ENCODE measurements at regions not wholly inside any gene's neighbourhood (a gene's known extent, or its start where the extent isn't known, plus 50 kb on each side); places are given as distances from the start of the nearest gene placed in this dataset.
"Not testable (repeated sequence)": the region's sequence is repeated elsewhere in the genome, so short reads cannot be mapped to it uniquely, and the experiment has no call there.

DNA sequence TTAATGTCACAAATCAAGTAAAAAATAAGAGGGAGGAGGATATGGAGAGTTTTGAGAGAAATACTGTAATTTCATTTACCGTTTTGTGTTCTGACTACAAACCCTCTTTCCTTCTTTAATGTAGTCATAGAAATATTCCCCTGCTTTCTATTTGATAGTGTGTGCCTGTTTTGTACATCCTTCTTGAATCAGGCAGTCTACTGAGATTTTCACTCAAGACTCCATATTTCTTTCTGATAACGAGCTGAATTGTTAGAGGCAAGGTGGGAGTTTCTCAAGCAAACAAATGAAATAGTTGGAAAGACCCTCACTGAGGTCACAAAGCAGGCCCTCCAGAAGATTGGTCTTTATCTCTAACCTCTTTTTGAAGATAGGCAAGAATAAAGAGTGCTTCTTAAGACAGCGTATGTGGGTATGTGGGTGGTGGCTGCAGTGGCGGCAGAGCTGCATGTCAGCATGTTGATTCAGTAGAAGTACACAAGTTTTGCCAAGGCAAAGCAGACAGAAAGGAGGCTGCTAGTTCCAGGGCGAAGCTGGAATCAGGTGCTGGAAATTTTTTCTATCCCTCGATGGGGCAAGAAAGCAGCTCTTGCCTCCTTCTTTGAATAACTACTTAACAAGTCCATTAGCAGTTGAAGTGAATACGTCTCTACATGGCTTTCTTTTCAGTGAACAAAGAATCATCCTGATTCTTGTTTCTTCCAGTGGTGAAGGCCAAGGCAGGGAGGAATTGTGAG, 164.2 kb downstream of the FAM76B start:
- Histone ChIP-seq H3K36me3 (no peaks in the 10 kb centered on the region), H3K9me3 (replicated peaks) (peaks cover 33% of the 10 kb centered on the region), H3K27ac (replicated peaks) (no peak overlapping the region), H3K27me3 (ENCODE audit: low read depth) (no peaks in the 10 kb centered on the region), H3K4me3 (no peak overlapping the region), H3K4me1 (no peaks in the 10 kb centered on the region)
- intact Hi-C loops (cut with micrococcal nuclease): no loop called here
- DNase-seq: no peak
- TF ChIP-seq, protein P1, sequence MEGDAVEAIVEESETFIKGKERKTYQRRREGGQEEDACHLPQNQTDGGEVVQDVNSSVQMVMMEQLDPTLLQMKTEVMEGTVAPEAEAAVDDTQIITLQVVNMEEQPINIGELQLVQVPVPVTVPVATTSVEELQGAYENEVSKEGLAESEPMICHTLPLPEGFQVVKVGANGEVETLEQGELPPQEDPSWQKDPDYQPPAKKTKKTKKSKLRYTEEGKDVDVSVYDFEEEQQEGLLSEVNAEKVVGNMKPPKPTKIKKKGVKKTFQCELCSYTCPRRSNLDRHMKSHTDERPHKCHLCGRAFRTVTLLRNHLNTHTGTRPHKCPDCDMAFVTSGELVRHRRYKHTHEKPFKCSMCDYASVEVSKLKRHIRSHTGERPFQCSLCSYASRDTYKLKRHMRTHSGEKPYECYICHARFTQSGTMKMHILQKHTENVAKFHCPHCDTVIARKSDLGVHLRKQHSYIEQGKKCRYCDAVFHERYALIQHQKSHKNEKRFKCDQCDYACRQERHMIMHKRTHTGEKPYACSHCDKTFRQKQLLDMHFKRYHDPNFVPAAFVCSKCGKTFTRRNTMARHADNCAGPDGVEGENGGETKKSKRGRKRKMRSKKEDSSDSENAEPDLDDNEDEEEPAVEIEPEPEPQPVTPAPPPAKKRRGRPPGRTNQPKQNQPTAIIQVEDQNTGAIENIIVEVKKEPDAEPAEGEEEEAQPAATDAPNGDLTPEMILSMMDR (IDR thresholded peaks at IDR 0.05; ENCODE audit: borderline replicate concordance): no peak

DNA sequence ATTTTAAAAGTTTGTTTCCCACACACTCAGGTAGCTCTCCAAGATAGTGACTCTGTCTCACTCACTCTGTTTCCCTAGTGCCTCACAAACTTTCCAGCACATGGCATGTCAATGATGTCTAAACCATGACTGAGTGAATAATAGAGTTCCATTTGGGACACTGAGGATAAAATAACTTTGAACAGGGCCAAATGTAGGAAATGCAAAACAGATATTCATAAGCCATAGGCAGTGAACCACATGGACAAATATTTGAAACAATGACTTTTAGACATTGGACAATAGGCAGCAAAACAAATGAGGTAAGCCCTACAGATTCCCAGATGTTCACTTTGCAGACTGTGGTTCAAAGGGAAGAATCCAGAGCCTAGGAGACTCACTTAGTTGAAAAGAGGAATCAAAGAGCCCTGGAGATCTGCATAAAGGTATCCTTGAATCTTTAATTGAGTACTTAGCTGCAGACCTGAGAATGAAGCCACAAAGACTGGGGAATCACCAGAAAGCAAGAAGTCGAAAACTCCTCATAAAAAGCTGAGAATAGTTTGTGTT, 173.3 kb downstream of the FAM76B start:
- Histone ChIP-seq H3K4me3 (no peak overlapping the region), H3K4me1 (no peaks in the 10 kb centered on the region), H3K27me3 (ENCODE audit: low read depth) (no peaks in the 10 kb centered on the region), H3K9me3 (replicated peaks) (peaks cover 29% of the 10 kb centered on the region), H3K27ac (replicated peaks) (no peak overlapping the region), H3K36me3 (no peaks in the 10 kb centered on the region)
- TF ChIP-seq, protein P1 (IDR thresholded peaks at IDR 0.05; ENCODE audit: borderline replicate concordance): no peak
- DNase-seq: no peak
- intact Hi-C loops (cut with micrococcal nuclease): no loop called here

DNA sequence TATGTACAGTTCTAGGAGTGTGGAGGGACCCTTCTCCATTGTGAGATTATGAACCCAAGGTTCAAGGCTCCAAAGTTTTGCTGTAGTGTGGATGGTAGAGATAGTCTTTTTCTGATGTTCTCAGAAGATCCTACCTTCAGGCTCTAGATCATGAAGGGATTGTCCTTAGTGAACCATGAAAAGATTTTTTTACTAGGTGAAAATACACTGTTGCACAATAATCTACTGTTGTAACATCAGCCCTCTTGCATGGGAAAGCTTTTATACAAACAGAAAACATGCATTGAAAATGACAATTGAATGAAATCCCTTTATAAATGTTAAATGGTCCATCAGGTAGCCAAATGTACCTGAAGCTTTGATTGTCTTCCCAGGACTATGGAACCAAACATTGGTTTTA, 177.8 kb downstream of the FAM76B start:
- Histone ChIP-seq H3K4me1 (no peaks in the 10 kb centered on the region), H3K36me3 (no peaks in the 10 kb centered on the region), H3K9me3 (replicated peaks) (no peaks in the 10 kb centered on the region), H3K27me3 (ENCODE audit: low read depth) (no peaks in the 10 kb centered on the region), H3K4me3 (no peak overlapping the region), H3K27ac (replicated peaks) (no peak overlapping the region)
- TF ChIP-seq, protein P1 (IDR thresholded peaks at IDR 0.05; ENCODE audit: borderline replicate concordance): no peak
- DNase-seq: no peak
- intact Hi-C loops (cut with micrococcal nuclease): no loop called here

DNA sequence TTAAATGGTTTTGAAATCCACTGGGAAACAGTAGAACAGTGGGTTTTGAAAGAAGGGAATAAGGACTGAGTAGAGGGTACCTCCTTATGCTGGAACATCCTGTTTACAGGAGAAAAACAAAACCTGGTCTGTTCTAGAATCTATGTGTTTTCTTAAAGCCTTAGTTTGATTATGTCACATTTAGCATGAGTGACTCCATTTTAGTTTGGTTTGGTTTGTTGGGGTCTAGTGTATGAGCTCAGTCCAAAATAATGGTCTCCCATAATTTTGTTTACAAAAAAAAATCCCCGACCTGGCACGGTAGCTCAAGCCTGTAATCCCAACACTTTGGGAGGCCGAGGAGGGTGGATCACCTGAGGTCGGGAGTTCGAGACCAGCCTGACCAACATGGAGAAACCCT, 179.4 kb downstream of the FAM76B start:
- H3K4me3 ChIP-seq; H3K4me1 ChIP-seq; H3K27me3 ChIP-seq (ENCODE audit: low read depth); H3K9me3 ChIP-seq (replicated peaks); DNase-seq; intact Hi-C loops (cut with micrococcal nuclease); H3K36me3 ChIP-seq; H3K27ac ChIP-seq (replicated peaks): not testable (repeated sequence)

DNA sequence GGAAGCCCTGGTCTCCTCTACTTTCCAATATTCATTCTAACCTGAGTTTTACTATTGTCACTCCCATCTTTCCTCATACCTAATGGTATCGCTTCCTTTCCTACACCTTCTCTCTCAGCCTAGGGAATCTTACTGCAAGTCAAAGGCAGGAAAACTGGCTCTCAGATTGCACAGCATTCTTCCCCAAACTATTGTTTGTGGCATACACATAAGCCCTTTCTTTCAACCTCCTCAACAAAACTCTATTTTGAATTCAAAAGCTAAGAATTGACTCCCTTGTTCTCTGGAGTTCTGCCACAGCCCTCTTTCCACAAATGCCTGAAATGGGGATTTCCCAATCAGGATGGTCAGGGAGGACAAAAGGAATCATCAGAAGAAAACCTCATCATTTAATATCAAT, 181.5 kb downstream of the FAM76B start:
- Histone ChIP-seq H3K27ac (replicated peaks) (no peak overlapping the region), H3K4me1 (no peaks in the 10 kb centered on the region), H3K27me3 (ENCODE audit: low read depth) (no peaks in the 10 kb centered on the region), H3K36me3 (no peaks in the 10 kb centered on the region), H3K4me3 (no peak overlapping the region), H3K9me3 (replicated peaks) (no peaks in the 10 kb centered on the region)
- intact Hi-C loops (cut with micrococcal nuclease): no loop called here
- no peak for DNase-seq
- TF ChIP-seq, protein P1 (IDR thresholded peaks at IDR 0.05; ENCODE audit: borderline replicate concordance): no peak

DNA sequence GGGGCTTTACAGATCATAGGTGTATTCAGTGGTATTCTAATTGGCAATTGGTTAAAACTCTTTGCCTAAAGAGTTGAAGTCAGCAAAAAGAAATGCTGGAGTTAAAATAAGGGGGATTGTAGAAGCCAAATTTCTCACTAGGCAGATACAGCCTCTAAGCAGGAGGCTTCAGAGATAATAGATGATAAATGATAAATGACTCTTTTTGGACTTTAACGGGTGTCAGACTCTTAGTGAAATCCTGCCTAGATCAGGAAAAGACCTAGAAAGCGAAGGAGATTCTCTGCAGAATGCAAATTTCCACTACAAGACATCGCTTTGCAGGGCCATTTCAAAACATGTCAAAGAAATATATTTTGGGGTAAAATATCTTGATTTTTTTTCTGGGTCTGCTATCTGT, 182.8 kb downstream of the FAM76B start:
- Histone ChIP-seq H3K27ac (replicated peaks) (no peak overlapping the region), H3K4me3 (no peak overlapping the region), H3K4me1 (no peaks in the 10 kb centered on the region), H3K27me3 (ENCODE audit: low read depth) (no peaks in the 10 kb centered on the region), H3K36me3 (no peaks in the 10 kb centered on the region), H3K9me3 (replicated peaks) (no peaks in the 10 kb centered on the region)
- intact Hi-C loops (cut with micrococcal nuclease): no loop called here
- TF ChIP-seq, protein P1 (IDR thresholded peaks at IDR 0.05; ENCODE audit: borderline replicate concordance): no peak
- DNase-seq: no peak

Measured in left ventricle myocardium inferior (tissue), 1 donor.